ENCODE measurements at regions not wholly inside any gene's neighbourhood (a gene's known extent, or its start where the extent isn't known, plus 50 kb on each side); places are given as distances from the start of the nearest gene placed in this dataset.

DNA sequence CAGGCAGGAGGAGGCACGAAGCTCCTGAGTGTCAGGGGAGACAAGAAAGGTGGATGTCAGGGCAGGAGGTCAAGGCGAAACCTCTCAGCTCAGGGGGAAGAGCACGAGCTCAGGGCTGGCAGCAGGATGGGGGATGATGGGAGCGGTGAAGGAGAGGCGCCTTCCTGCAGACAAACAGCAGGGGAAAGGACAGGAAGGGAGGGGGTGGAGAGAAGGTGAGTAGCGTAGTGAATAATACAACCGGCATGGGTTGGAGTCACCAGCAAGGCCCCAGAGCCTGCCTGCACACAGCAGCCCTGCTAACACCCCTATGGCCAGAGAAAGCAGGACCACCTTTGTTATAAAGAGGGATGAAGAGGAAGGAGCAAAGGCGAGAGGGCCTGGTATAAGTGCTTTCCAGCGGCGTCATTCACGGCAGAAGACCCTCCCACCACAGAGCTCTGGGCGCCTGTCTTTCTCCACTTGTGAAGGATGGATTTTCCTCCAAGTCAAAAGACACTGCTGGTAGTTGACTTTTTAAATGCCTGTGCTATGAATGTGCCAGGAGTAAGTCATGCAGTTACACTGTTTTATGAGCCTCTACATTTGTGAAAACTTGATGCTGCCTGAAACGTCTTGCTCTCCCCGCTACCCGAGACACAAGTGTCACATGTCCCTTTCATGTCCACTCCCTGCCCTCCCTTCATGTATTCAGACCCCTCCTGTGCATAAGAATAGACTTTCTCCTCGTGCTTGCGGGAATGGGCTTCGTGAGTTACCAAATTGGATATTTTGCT lies 84.8 kb upstream of the IRX1 start:
- intact Hi-C loops (cut with DNase I), result no loop called here
- Histone ChIP-seq H3K4me3 (no peak overlapping the region), H3K9me3 (no peaks in the 10 kb centered on the region), H3K36me3 (no peaks in the 10 kb centered on the region), H3K4me1 (peaks cover 0 to 2% of the 10 kb centered on the region in 2 donors), H3K27ac (no peak overlapping the region), H3K27me3 (no peaks in the 10 kb centered on the region)
- no peak for TF ChIP-seq CTCF (IDR thresholded peaks at IDR 0.05)
- DNase-seq (ENCODE audit: low spot score in 2 of 2), result no peak

- intact Hi-C loops (cut with DNase I), result no loop called here
- DNase-seq (ENCODE audit: low spot score in 2 of 2), result no peak
- H3K27ac ChIP-seq, result no peak overlapping the region
- no peaks in the 10 kb centered on the region for H3K27me3 ChIP-seq
- H3K9me3 ChIP-seq, result no peaks in the 10 kb centered on the region
- no peaks in the 10 kb centered on the region for H3K36me3 ChIP-seq
- no peak overlapping the region for H3K4me3 ChIP-seq
- peaks cover 0 to 2% of the 10 kb centered on the region in 2 donors for H3K4me1 ChIP-seq
- no peak for TF ChIP-seq CTCF (IDR thresholded peaks at IDR 0.05)
Measured at GRCh38 chr5:3509290-3509689, 86.3 kb upstream of the IRX1 start.

GRCh38 chr5:3508395-3508794 lies 87.2 kb upstream of the IRX1 start:
- intact Hi-C loops (cut with DNase I), result no loop called here
- H3K27ac ChIP-seq, result no peak overlapping the region
- TF ChIP-seq CTCF (IDR thresholded peaks at IDR 0.05), result no peak

DNA sequence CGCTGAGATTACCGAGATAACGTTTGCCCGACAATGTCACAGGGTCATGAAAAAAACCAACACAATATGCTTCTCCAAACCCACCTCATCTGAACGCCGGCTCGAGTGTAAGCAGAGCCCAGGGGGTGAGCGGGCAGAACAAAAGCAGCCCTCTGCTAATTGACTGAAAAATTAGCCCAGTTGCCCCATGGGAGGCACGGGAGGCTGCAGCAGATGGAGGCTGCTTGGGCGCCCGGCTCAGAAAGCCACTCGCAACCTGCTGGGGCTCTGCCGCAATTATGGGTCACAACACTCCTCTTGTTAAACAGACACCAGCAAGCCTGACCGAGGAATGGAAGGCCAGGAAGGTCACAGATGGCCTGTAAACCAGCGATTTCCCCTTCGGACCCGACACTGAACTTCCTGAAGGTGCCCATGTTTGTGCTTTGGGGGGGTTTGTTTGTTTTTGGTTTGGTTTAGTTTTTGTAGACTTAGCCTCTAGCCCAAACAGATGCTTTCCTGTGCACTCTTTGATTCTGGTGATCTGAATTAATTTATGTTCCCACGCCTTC lies 104.6 kb upstream of the IRX1 start:
- intact Hi-C loops (cut with DNase I), result no loop called here
- H3K36me3 ChIP-seq, result no peaks in the 10 kb centered on the region
- H3K9me3 ChIP-seq, result peaks cover 0 to 5% of the 10 kb centered on the region in 2 donors
- no peaks in the 10 kb centered on the region for H3K27me3 ChIP-seq
- no peak for DNase-seq (ENCODE audit: low spot score in 2 of 2)
- H3K4me3 ChIP-seq, result no peak overlapping the region
- no peak overlapping the region for H3K27ac ChIP-seq
- H3K4me1 ChIP-seq, result no peaks in the 10 kb centered on the region
- TF ChIP-seq CTCF (IDR thresholded peaks at IDR 0.05), result no peak

More at GRCh38 chr5:3508395-3508794, 87.2 kb upstream of the IRX1 start:
- H3K27me3 ChIP-seq, result no peaks in the 10 kb centered on the region
- peaks cover 0 to 2% of the 10 kb centered on the region in 2 donors for H3K4me1 ChIP-seq
- no peak overlapping the region for H3K4me3 ChIP-seq
- H3K9me3 ChIP-seq, result no peaks in the 10 kb centered on the region
- no peak for DNase-seq (ENCODE audit: low spot score in 2 of 2)
- H3K36me3 ChIP-seq, result no peaks in the 10 kb centered on the region

DNA sequence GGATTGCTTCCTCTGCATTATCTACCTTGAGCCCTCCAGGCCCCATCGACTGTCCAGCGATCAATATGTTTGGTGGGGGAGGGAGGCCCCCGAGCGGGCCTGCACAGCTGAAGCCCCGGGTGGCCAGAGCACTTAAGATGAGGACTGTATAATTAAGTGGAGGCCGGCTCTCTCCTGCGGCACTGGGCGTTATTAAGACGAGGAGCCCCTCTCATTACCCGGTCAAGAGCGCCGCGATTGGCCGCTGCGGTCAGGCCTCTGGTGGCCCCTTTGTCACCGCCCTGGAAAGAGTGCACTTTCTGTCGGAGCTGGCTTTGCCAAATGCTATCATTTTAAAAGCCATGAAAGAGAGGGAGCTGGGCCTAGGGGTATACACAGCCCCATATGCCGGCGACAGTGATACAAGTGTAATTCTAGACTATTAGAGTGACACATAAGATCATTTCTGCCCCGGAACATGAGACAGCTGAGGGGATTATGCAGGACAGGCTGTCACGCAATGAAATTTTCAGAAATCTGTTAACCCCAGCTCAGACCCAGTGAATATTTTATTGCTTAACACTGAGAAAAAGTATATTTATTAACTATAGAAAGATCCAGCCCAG lies 106.3 kb upstream of the IRX1 start:
- H3K4me1 ChIP-seq, result no peaks in the 10 kb centered on the region
- H3K9me3 ChIP-seq, result no peaks in the 10 kb centered on the region
- no peaks in the 10 kb centered on the region for H3K36me3 ChIP-seq
- no peak for TF ChIP-seq CTCF (IDR thresholded peaks at IDR 0.05)
- intact Hi-C loops (cut with DNase I), result no loop called here
- H3K4me3 ChIP-seq, result no peak overlapping the region
- H3K27ac ChIP-seq, result no peak overlapping the region
- DNase-seq (ENCODE audit: low spot score in 2 of 2), result no peak
- no peaks in the 10 kb centered on the region for H3K27me3 ChIP-seq

Data from ascending aorta (tissue), 2 donors.